H9 (cell line): ENCODE measurements at regions not wholly inside any gene's neighbourhood (a gene's known extent, or its start where the extent isn't known, plus 50 kb on each side); places are given as distances from the start of the nearest gene placed in this dataset.

Experiments used
- DNase-seq: peaks from one replicate; pipeline ENCODE4 v3.0.0-alpha.2; 2017
- H2AFZ ChIP-seq: one replicate; pipeline ENCODE4 v1.6.1; 2013; ENCODE audit warnings: mild to moderate bottlenecking, low read length, control low read depth, moderate library complexity
- H2AK5ac ChIP-seq: 2 replicates; pipeline ENCODE4 v1.6.1; 2013; ENCODE audit warnings: low read length, control low read depth, mixed read lengths; ENCODE audit not compliant: insufficient read length
- H2BK120ac ChIP-seq: one replicate; pipeline ENCODE4 v1.6.1; 2013; ENCODE audit warnings: low read depth, mild to moderate bottlenecking, low read length, control low read depth, inconsistent platforms; ENCODE audit not compliant: poor library complexity, severe bottlenecking
- H2BK12ac ChIP-seq: 2 replicates; pipeline ENCODE4 v1.6.1; 2013; ENCODE audit warnings: low read length, control low read depth, mixed read lengths, low read depth; ENCODE audit not compliant: insufficient read length
- H2BK15ac ChIP-seq: 2 replicates; pipeline ENCODE4 v1.6.1; 2013; ENCODE audit warnings: low read depth, low read length, control low read depth
- H2BK20ac ChIP-seq: one replicate; pipeline ENCODE4 v1.6.1; 2013; ENCODE audit warnings: low read depth, mild to moderate bottlenecking, low read length, control low read depth, inconsistent platforms; ENCODE audit not compliant: poor library complexity, severe bottlenecking
- H2BK5ac ChIP-seq: 2 replicates; pipeline ENCODE4 v1.6.1; 2013; ENCODE audit warnings: low read length, control low read depth, mixed read lengths; ENCODE audit not compliant: insufficient read length
- H3K14ac ChIP-seq: 2 replicates; pipeline ENCODE4 v1.6.1; 2013; ENCODE audit warnings: low read length, control low read depth; ENCODE audit not compliant: insufficient read depth
- H3K18ac ChIP-seq: 2 replicates; pipeline ENCODE4 v1.6.1; 2013; ENCODE audit warnings: low read depth, mild to moderate bottlenecking, mixed read lengths, low read length, control low read depth; ENCODE audit not compliant: insufficient read length
- H3K23ac ChIP-seq: 2 replicates; pipeline ENCODE4 v1.6.1; 2013; ENCODE audit warnings: low read length, control low read depth, mixed read lengths, low read depth; ENCODE audit not compliant: insufficient read length
- H3K23me2 ChIP-seq: 2 replicates; pipeline ENCODE4 v1.6.1; 2013; ENCODE audit warnings: low read depth, mild to moderate bottlenecking, mixed read lengths, low read length, control low read depth; ENCODE audit not compliant: insufficient read length, poor library complexity, severe bottlenecking
- H3K27ac ChIP-seq: 2 replicates; pipeline ENCODE4 v1.5.1; 2013; ENCODE audit warnings: low read length, control low read depth, mixed read lengths, low read depth; ENCODE audit not compliant: insufficient read length
- H3K27me3 ChIP-seq: 2 replicates; pipeline ENCODE4 v1.6.1; 2013; ENCODE audit warnings: low read length, control low read depth, inconsistent platforms; ENCODE audit not compliant: insufficient read depth
- H3K4ac ChIP-seq: 2 replicates; pipeline ENCODE4 v1.6.1; 2013; ENCODE audit warnings: low read depth, mild to moderate bottlenecking, control low read depth, inconsistent platforms, low read length, moderate library complexity
- H3K4me1 ChIP-seq: 2 replicates; pipeline ENCODE4 v1.6.1; 2013; ENCODE audit warnings: low read length, control low read depth, inconsistent platforms; ENCODE audit not compliant: insufficient read depth
- H3K4me2 ChIP-seq: 2 replicates; pipeline ENCODE4 v1.6.1; 2013; ENCODE audit warnings: low read length, control low read depth, mixed read lengths; ENCODE audit not compliant: insufficient read length, insufficient read depth
- H3K56ac ChIP-seq: 2 replicates; pipeline ENCODE4 v1.6.1; 2013; ENCODE audit warnings: low read depth, mild to moderate bottlenecking, mixed read lengths, low read length, control low read depth; ENCODE audit not compliant: insufficient read length
- H3K79me1 ChIP-seq: 2 replicates; pipeline ENCODE4 v1.6.1; 2013; ENCODE audit warnings: low read depth, mild to moderate bottlenecking, moderate library complexity, low read length, control low read depth, inconsistent platforms; ENCODE audit not compliant: insufficient read depth, poor library complexity, severe bottlenecking
- H3K79me2 ChIP-seq: 2 replicates; pipeline ENCODE4 v1.6.1; 2013; ENCODE audit warnings: low read length, control low read depth, inconsistent platforms; ENCODE audit not compliant: insufficient read depth
- H3K9ac ChIP-seq: 2 replicates; pipeline ENCODE4 v1.6.1; 2013; ENCODE audit warnings: low read length, control low read depth, mixed read lengths; ENCODE audit not compliant: insufficient read length; ENCODE audit errors: extremely low read depth
- H3K9me3 ChIP-seq: one replicate; pipeline ENCODE4 v1.6.1; 2013; ENCODE audit warnings: low read depth, low read length, inconsistent platforms; ENCODE audit not compliant: control insufficient read depth
- H3T11ph ChIP-seq: one replicate; pipeline ENCODE4 v1.6.1; 2013; ENCODE audit warnings: mild to moderate bottlenecking, low read length, control low read depth, inconsistent platforms
- H4K20me1 ChIP-seq: one replicate; pipeline ENCODE4 v1.6.1; 2013; ENCODE audit not compliant: control insufficient read depth, insufficient read length, insufficient read depth
- H4K5ac ChIP-seq: 2 replicates; pipeline ENCODE4 v1.6.1; 2013; ENCODE audit warnings: low read depth, mild to moderate bottlenecking, mixed read lengths, low read length, control low read depth; ENCODE audit not compliant: insufficient read length
- H4K8ac ChIP-seq: replicated peaks from 2 replicates; pipeline ENCODE4 v1.6.1; 2013; ENCODE audit warnings: low read length, control low read depth, mixed read lengths, low read depth; ENCODE audit not compliant: insufficient read length
- H4K91ac ChIP-seq: 2 replicates; pipeline ENCODE4 v1.6.1; 2013; ENCODE audit warnings: low read depth, mild to moderate bottlenecking, moderate library complexity, mixed read lengths, low read length, control low read depth; ENCODE audit not compliant: insufficient read length
- H3K27ac Mint-ChIP-seq, 3 experiments: 2 replicates in 2 of 3; 3 replicates in 1 of 3; pipeline ENCODE4 v1.8.0; 2020 to 2021; ENCODE audit warnings: mixed read lengths in 3 of 3, mild to moderate bottlenecking in 1 of 3, moderate library complexity in 1 of 3
- H3K27me3 Mint-ChIP-seq: 2 replicates; pipeline ENCODE4 v1.8.0; 2021; ENCODE audit warnings: low read depth, mild to moderate bottlenecking, moderate library complexity, mixed read lengths
- H3K36me3 Mint-ChIP-seq, 3 experiments: 2 replicates in 2 of 3; 3 replicates in 1 of 3; pipeline ENCODE4 v1.8.0; 2020 to 2021; ENCODE audit warnings: low read depth in 3 of 3, mixed read lengths in 3 of 3; ENCODE audit not compliant: insufficient read depth in 1 of 3
- H3K4me1 Mint-ChIP-seq, 2 experiments: 2 replicates each; pipeline ENCODE4 v1.8.0; 2020; ENCODE audit warnings: mixed read lengths in 2 of 2
- H3K4me3 Mint-ChIP-seq, 2 experiments: 2 replicates in 1 of 2; 3 replicates in 1 of 2; pipeline ENCODE4 v1.8.0; 2020 to 2021; ENCODE audit warnings: mild to moderate bottlenecking in 2 of 2, mixed read lengths in 2 of 2, moderate library complexity in 1 of 2
- H3K9me3 Mint-ChIP-seq, 2 experiments: 2 replicates in 1 of 2; 3 replicates in 1 of 2; pipeline ENCODE4 v1.8.0; 2020; ENCODE audit warnings: mild to moderate bottlenecking in 2 of 2, mixed read lengths in 2 of 2, moderate library complexity in 1 of 2
- WGBS: extraction: QIAGEN DNeasy Blood & Tissue Kit; methylation state at CpG from one replicate; pipeline ENCODE4 v1.1.7; 2013; ENCODE audit warnings: missing lambda C conversion rate, low lambda C conversion rate, mixed read lengths; ENCODE audit not compliant: insufficient read length; ENCODE audit errors: extremely low coverage; 5-methylcytosine and 5-hydroxymethylcytosine counted together
- TF ChIP-seq, protein P1 (sequence below): fragments of 200-600 bp; sonication (generic); conservative IDR thresholded peaks from 3 replicates; pipeline ENCODE4 v1.8.0; 2021; ENCODE audit warnings: antibody characterized with exemption, mild to moderate bottlenecking

DNA sequence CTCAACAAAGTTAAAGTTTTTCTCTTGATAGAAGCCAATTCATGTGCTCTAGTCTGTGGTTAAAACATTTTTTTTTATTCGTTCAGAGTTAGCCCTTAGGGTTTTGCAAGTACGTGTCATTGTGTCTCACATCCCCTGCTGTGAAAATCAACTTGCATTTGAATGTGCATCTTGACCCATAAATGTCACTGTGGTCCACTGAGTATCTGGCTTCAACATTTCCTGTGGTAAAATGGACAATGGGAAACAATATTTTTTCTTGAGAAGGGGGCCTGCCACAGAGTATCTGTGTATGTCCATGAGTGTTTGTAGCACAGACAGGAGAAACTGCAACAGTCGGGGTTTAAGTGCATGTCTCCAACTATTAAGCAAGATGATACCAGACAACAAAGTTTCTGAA is 554.8 kb upstream of the TENM3 start:
- Histone ChIP-seq H3K56ac (no peak overlapping the region), H2AFZ (no peak overlapping the region), H3T11ph (no peak overlapping the region), H2BK15ac (no peak overlapping the region), H4K8ac (no peak overlapping the region), H3K27me3 (no peaks in the 10 kb centered on the region), H3K79me1 (no peaks in the 10 kb centered on the region), H3K79me2 (no peaks in the 10 kb centered on the region), H4K20me1 (no peaks in the 10 kb centered on the region), H3K9ac (no peak overlapping the region), H2BK12ac (no peak overlapping the region), H2BK20ac (no peak overlapping the region), H3K4me1 (no peaks in the 10 kb centered on the region; the same call in 1 of the 2 replicates), H3K4me2 (no peak overlapping the region), H2BK5ac (no peak overlapping the region), H3K23me2 (no peaks in the 10 kb centered on the region), H3K14ac (no peak overlapping the region), H3K23ac (no peak overlapping the region), H4K91ac (no peak overlapping the region), H3K4ac (no peak overlapping the region), H4K5ac (no peak overlapping the region), H2BK120ac (no peak overlapping the region), H3K27ac (no peak overlapping the region), H3K18ac (no peak overlapping the region), H2AK5ac (no peak overlapping the region), H3K9me3 (no peaks in the 10 kb centered on the region)
- Mint-ChIP-seq H3K36me3 (peaks cover 0 to 3% (median 0%) of the 10 kb centered on the region in 3 experiments; a peak in 1 of 7 replicates), H3K27me3 (no peaks in the 10 kb centered on the region), H3K9me3 (no peaks in the 10 kb centered on the region), H3K4me3 (no peak overlapping the region), H3K27ac (peak overlapping the region in 1 of 3 experiments; percentile 10; a peak in 1 of 7 replicates), H3K4me1 (peaks cover 17 to 23% of the 10 kb centered on the region in 2 experiments)
- TF ChIP-seq, protein P1, sequence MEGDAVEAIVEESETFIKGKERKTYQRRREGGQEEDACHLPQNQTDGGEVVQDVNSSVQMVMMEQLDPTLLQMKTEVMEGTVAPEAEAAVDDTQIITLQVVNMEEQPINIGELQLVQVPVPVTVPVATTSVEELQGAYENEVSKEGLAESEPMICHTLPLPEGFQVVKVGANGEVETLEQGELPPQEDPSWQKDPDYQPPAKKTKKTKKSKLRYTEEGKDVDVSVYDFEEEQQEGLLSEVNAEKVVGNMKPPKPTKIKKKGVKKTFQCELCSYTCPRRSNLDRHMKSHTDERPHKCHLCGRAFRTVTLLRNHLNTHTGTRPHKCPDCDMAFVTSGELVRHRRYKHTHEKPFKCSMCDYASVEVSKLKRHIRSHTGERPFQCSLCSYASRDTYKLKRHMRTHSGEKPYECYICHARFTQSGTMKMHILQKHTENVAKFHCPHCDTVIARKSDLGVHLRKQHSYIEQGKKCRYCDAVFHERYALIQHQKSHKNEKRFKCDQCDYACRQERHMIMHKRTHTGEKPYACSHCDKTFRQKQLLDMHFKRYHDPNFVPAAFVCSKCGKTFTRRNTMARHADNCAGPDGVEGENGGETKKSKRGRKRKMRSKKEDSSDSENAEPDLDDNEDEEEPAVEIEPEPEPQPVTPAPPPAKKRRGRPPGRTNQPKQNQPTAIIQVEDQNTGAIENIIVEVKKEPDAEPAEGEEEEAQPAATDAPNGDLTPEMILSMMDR: no peak
- DNase-seq: no peak
- WGBS: no CpG with 5 or more reads among the region's 3 CpGs
